ENCODE measurements at regions not wholly inside any gene's neighbourhood (a gene's known extent, or its start where the extent isn't known, plus 50 kb on each side); places are given as distances from the start of the nearest gene placed in this dataset.

- TF ChIP-seq ARID5B (CRISPR knock-in tag; IDR thresholded peaks at IDR 0.05) (0 out of 2 replicates have a peak, but pooled peaks have one; percentile 36), FOXA1 (IDR thresholded peaks at IDR 0.05) (no peak), FOXA1 (CRISPR knock-in tag; IDR thresholded peaks at IDR 0.05) (peak; percentile 79), ARNT (IDR thresholded peaks at IDR 0.05) (no peak), PRDM15 (CRISPR knock-in tag; IDR thresholded peaks at IDR 0.05) (no peak), ZNF609 (CRISPR knock-in tag; IDR thresholded peaks at IDR 0.05; ENCODE audit: borderline replicate concordance) (0 out of 2 replicates have a peak, but pooled peaks have one; percentile 16), ZMYM4 (CRISPR knock-in tag; IDR thresholded peaks at IDR 0.05) (0 out of 2 replicates have a peak, but pooled peaks have one; percentile 17), TFAP4 (IDR thresholded peaks at IDR 0.05; ENCODE audit: borderline replicate concordance, low read depth) (peak; percentile 18; the same call in 1 of the 2 replicates), CBFB (CRISPR knock-in tag; IDR thresholded peaks at IDR 0.05) (peak; percentile 37; the same call in 1 of the 2 replicates), SMC3 (IDR thresholded peaks at IDR 0.05; ENCODE audit: low read length) (0 out of 2 replicates have a peak, but pooled peaks have one; percentile 18), FOXP1 (IDR thresholded peaks at IDR 0.05) (no peak), FOXP1 (CRISPR knock-in tag; IDR thresholded peaks at IDR 0.05) (0 out of 2 replicates have a peak, but pooled peaks have one; percentile 11), THAP8 (CRISPR knock-in tag; IDR thresholded peaks at IDR 0.05; ENCODE audit: borderline replicate concordance) (no peak), ZNF691 (CRISPR knock-in tag; IDR thresholded peaks at IDR 0.05; ENCODE audit: borderline replicate concordance, low read depth) (no peak)
Measured at GRCh38 chr13:27372896-27373295, 51.5 kb upstream of the GTF3A start (continued).
